Stimulated activated CD8-positive, alpha-beta memory T cell treated with anti-CD3 and anti-CD28 coated beads, Interleukin-4, amount 100 ng/mL, for 1 hour (primary cell): ENCODE measurements at regions not wholly inside any gene's neighbourhood (a gene's known extent, or its start where the extent isn't known, plus 50 kb on each side); places are given as distances from the start of the nearest gene placed in this dataset.
"Not testable (repeated sequence)": the region's sequence is repeated elsewhere in the genome, so short reads cannot be mapped to it uniquely, and the experiment has no call there.

Source experiments
- DNase-seq, 2 donors: peaks; one replicate each; pipeline ENCODE4 v3.0.0-alpha.2; 2020; ENCODE audit warnings: low read depth in 2 of 2, low spot score in 1 of 2

- DNase-seq, result no peak
Observed at GRCh38 chr5:15384176-15384575, 115.8 kb upstream of the FBXL7 start.

- DNase-seq, result no peak
Observed at GRCh38 chr5:15383469-15383868, 116.5 kb upstream of the FBXL7 start.

GRCh38 chr5:15383021-15383420, 117.0 kb upstream of the FBXL7 start:
- DNase-seq, result no peak

GRCh38 chr5:15377573-15378340, 122.2 kb upstream of the FBXL7 start:
- no peak for DNase-seq

GRCh38 chr5:15376803-15377202, 123.2 kb upstream of the FBXL7 start:
- no peak for DNase-seq

GRCh38 chr5:15376088-15376487, 123.9 kb upstream of the FBXL7 start:
- DNase-seq, result no peak

GRCh38 chr5:15375559-15375958, 124.4 kb upstream of the FBXL7 start:
- no peak for DNase-seq

GRCh38 chr5:15374886-15375285, 125.1 kb upstream of the FBXL7 start:
- no peak for DNase-seq

- no peak for DNase-seq
Observed at GRCh38 chr5:15373151-15373550, 126.8 kb upstream of the FBXL7 start.

- no peak for DNase-seq
Observed at GRCh38 chr5:15371184-15371583, 128.8 kb upstream of the FBXL7 start.

GRCh38 chr5:15368835-15369234, 131.1 kb upstream of the FBXL7 start:
- DNase-seq, result no peak

- DNase-seq, result no peak
Observed at GRCh38 chr5:15367489-15367888, 132.5 kb upstream of the FBXL7 start.

- DNase-seq, result no peak
Observed at GRCh38 chr5:15366676-15367391, 133.1 kb upstream of the FBXL7 start.

- no peak for DNase-seq
Observed at GRCh38 chr5:15365070-15365469, 134.9 kb upstream of the FBXL7 start.

GRCh38 chr5:15363601-15364000, 136.4 kb upstream of the FBXL7 start:
- DNase-seq, result no peak

- not testable (repeated sequence) for DNase-seq
Observed at GRCh38 chr5:15357092-15357453, 142.9 kb upstream of the FBXL7 start.

- not testable (repeated sequence) for DNase-seq
Observed at GRCh38 chr5:15356308-15357091, 143.5 kb upstream of the FBXL7 start.

GRCh38 chr5:15354021-15354420, 146.0 kb upstream of the FBXL7 start:
- DNase-seq, result no peak

- DNase-seq, result no peak
Observed at GRCh38 chr5:15353086-15353645, 146.8 kb upstream of the FBXL7 start.

GRCh38 chr5:15350614-15351013, 149.4 kb upstream of the FBXL7 start:
- DNase-seq, result no peak

GRCh38 chr5:15346738-15347137, 153.2 kb upstream of the FBXL7 start:
- DNase-seq, result no peak

GRCh38 chr5:15344954-15345353, 155.0 kb upstream of the FBXL7 start:
- no peak for DNase-seq
